SKM-1 treated with dmso at 0.1 percent for 144 hours (cell line): ENCODE measurements at regions not wholly inside any gene's neighbourhood (a gene's known extent, or its start where the extent isn't known, plus 50 kb on each side); places are given as distances from the start of the nearest gene placed in this dataset.
"Not testable (repeated sequence)": the region's sequence is repeated elsewhere in the genome, so short reads cannot be mapped to it uniquely, and the experiment has no call there.

ENCODE experiments used
- DNase-seq: peaks from one replicate; lab custom pipeline; 2025; ENCODE audit not compliant: unreplicated experiment; lab: John Stamatoyannopoulos, UW

- no peak for DNase-seq
These were observed 156.8 kb upstream of the JARID2 start for GRCh38 chr6:15088904-15089568.

GRCh38 chr6:15089569-15090144 is 156.2 kb upstream of the JARID2 start:
- DNase-seq, result no peak

- no peak for DNase-seq
These were observed 155.7 kb upstream of the JARID2 start for GRCh38 chr6:15090145-15090579.

DNA sequence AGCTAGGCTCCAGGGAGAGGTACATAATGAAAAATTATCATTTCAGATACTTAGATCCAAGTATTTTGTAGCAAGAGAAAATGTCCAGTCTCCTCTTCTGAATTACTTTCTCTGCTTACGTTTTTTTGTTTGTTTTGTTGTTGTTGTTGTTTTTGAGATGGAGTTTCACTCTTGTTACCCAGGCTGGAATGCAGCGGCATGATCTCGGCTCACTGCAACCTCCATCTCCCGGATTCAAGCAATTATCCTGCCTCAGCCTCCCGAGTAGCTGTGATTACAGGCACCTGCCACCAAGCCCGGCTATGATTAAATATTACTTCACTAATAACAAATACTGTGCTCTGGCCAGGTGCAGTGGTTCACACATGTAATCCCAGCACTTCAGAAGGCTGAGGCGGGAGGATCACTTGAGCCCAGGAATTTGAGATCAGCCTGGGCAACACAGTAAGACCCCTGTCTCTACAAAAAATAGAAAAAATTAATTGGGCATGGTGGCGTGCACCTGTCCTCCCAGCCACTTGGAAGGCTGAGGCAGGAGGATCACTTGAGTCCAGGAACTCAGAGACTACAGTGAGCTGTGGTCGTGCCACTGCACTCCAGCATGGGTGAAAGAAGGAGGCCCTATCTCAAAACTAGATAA is 155.0 kb upstream of the JARID2 start:
- DNase-seq, result no peak

DNA sequence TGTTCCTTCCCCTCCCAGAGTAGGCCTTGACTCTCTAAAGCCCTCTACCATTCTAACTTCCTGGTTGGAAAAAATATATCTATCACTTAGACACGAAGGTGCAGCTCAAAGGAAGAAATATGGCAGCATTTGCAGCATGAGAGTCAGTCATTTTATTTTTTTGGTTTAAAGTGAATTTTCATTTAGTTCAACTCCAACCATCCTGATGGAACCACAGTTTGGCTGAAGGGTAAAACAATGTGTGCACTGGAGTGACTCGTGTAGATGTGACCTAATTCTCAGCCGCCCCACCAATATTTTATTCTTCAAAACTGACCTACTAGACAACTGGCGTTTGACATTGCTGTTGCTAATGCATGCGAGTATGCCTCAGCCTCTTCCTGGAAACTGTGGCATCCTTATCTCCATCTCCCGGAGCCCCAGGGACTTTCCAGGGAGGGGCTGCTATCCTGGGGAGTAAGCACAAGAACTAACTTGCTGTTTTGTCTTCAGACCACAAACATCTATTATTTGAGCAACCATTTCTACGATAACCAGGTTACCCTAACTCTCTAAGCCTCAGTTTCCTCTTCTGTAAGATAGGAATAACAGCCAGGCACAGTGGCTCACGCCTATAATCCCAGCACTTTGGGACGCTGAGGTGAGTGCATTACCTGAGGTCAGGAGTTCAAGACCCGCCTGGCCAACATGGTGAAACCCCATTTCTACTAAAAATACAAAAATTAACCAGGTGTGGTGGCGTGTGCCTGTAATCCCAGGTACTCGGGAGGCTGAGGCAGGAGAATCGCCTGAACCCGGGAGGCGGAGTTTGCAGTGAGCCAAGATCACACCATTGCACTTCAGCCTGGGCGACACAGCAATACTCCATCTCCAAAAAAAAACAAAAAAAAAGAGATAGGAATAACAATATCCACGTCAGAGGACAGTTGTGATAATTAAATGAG is 148.7 kb upstream of the JARID2 start:
- DNase-seq, result no peak

- DNase-seq, result no peak
These were observed 144.7 kb upstream of the JARID2 start for GRCh38 chr6:15101130-15101529.

DNA sequence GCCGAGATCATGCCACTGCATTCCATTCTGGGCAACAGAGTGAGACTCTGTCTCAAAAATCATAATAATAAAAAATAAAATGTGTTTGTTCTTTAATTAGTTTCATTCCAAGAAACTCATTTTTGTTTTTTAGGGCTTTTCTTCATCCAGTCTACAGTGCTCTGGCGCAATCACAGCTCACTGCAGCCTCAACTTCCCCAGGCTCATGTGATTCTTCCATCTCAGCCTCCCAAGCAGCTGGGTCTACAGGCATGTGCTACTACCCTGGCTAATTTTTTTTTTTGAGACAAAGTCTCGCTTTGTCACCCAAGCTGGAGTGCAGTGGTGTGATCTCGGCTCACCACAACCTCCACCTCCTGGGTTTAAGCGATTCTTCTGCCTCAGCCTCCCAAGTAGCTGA is 143.6 kb upstream of the JARID2 start:
- no peak for DNase-seq

- DNase-seq, result no peak
These were observed 138.8 kb upstream of the JARID2 start for GRCh38 chr6:15106958-15107643.

GRCh38 chr6:15107644-15108382 is 138.1 kb upstream of the JARID2 start:
- no peak for DNase-seq

GRCh38 chr6:15108383-15108715 is 137.5 kb upstream of the JARID2 start:
- no peak for DNase-seq

DNA sequence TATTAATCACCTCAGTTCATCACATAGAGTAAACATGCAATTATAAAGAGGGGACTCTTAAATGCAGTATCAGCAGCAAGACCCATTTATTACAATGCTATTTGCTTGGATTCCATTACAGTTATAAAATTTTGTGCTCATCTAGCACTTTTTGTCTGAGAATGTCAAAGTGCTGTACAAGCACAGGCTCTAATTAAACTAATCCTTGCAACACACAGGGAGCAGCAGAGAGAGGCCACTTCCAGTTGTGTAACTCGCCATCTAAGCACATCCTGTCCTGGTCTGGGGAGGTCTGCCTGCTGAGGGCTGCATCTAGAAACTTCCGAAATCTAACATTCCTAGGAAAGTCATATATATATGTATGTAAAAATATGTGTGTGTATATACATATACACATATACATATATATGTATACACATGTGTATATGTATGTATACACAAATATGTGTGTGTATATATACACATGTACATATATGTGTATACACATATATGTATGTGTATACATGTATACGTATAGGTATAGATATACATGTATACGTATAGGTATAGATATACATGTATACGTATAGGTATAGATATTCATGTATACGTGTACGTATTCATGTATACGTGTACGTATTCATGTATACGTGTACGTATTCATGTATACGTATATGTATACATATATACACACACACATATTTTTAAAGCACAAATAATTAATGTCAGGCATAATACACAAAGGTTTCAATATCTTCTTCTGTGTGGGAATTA is 136.4 kb upstream of the JARID2 start:
- peak; percentile 40 for DNase-seq

GRCh38 chr6:15110726-15111354 is 135.0 kb upstream of the JARID2 start:
- no peak for DNase-seq

GRCh38 chr6:15111576-15111975 is 134.3 kb upstream of the JARID2 start:
- DNase-seq, result not testable (repeated sequence)

- DNase-seq, result no peak
These were observed 132.3 kb upstream of the JARID2 start for GRCh38 chr6:15113587-15113986.

DNA sequence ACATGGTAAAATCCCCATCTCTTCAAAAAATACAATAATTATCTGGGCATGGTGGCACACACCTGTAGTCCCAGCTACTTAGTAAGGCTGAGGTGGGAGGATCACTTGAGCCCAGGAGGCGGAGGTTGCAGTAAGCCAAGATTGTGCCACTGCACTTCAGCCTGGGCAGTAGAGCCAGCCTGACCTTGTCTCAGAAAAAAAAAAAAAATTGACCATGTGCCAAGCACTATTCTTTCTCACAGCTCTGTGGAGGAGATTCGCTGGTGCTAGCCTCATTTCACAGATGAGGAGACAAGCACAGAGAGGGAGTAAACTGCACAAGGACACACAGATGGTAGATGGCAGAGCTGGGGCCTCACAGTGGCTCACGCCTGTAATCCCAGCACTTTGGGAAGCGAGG is 131.8 kb upstream of the JARID2 start:
- no peak for DNase-seq

- DNase-seq, result no peak
These were observed 129.0 kb upstream of the JARID2 start for GRCh38 chr6:15116889-15117288.

- no peak for DNase-seq
These were observed 124.4 kb upstream of the JARID2 start for GRCh38 chr6:15121443-15121842.

- DNase-seq, result no peak
These were observed 123.8 kb upstream of the JARID2 start for GRCh38 chr6:15121977-15122550.

DNA sequence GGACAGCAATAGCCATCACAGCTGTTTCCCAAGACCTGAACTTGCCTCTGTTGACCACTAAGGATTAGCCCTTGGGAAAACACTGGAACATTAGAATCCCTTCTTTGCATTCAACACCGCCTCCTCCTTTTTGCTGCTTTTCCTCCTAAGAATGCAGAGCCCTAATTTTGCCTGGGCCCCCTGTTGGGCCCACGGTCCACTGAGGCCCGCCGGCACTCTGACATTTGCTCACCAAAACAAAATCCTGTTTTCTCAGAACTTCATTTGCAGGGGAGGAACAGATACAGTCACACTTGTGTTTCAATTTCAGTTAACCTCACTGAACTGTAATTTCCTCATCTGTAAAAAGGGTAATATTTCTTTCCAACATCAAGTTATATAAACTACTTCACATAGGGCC is 116.0 kb upstream of the JARID2 start:
- DNase-seq, result no peak
